Brain microvascular endothelial cell (primary cell): ENCODE measurements at regions not wholly inside any gene's neighbourhood (a gene's known extent, or its start where the extent isn't known, plus 50 kb on each side); places are given as distances from the start of the nearest gene placed in this dataset.

Source experiments
- DNase-seq: peaks from one replicate; pipeline ENCODE4 v3.0.0-alpha.2; 2020
- H3K27ac ChIP-seq: fragments of 250-450 bp; sonication (Bioruptor Pico); 2 replicates; pipeline ENCODE4 v1.5.1; 2020; ENCODE audit warnings: mild to moderate bottlenecking, moderate library complexity
- H3K27me3 ChIP-seq: fragments of 250-450 bp; sonication (Bioruptor Pico); replicated peaks from 2 replicates; pipeline ENCODE4 v1.5.1; 2020; ENCODE audit warnings: mild to moderate bottlenecking
- H3K36me3 ChIP-seq: fragments of 250-450 bp; sonication (Bioruptor Pico); replicated peaks from 2 replicates; pipeline ENCODE4 v1.5.1; 2020; ENCODE audit warnings: mild to moderate bottlenecking
- H3K4me3 ChIP-seq: 2 replicates; pipeline ENCODE4 v1.5.1; 2011; ENCODE audit warnings: low read depth, mild to moderate bottlenecking, control low read depth, low read length, moderate library complexity
- in situ Hi-C: cut with HindIII; loops from 2 replicates; pipeline ENCODE4 v1.10.0; 2017; ENCODE audit warnings: low sequenced_read_pairs, low pct_ligation_motif_present
- TF ChIP-seq, protein P1 (sequence below): IDR thresholded peaks from 2 replicates; pipeline ENCODE4 v1.5.1; 2011; ENCODE audit warnings: low read depth, mild to moderate bottlenecking, moderate library complexity, low read length, control low read depth, inconsistent platforms; ENCODE audit errors: missing control alignments

DNA sequence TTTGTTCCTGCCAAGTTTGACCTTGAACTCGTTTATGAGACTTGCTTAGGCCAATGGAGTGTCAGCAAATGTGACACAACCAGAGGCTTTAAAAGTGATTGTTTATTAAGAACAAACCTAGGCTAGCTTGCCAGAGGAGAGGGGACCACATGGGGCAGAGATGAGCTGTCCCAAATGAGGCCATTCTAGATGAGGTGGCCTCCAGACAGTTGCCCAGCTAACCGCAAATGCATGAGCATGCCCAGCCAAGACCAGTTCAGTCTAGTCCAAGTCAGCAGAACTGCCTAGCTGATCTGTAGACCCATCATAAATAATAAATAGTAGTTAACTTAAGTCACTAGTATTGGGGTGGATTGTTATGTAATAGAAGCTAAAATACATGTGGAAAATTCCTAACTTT, 172.8 kb upstream of the DYRK2 start:
- in situ Hi-C loops, result no loop called here
- Histone ChIP-seq H3K4me3 (no peak overlapping the region), H3K27ac (no peak overlapping the region), H3K36me3 (no peaks in the 10 kb centered on the region), H3K27me3 (no peaks in the 10 kb centered on the region)
- no peak for DNase-seq
- TF ChIP-seq, protein P1, sequence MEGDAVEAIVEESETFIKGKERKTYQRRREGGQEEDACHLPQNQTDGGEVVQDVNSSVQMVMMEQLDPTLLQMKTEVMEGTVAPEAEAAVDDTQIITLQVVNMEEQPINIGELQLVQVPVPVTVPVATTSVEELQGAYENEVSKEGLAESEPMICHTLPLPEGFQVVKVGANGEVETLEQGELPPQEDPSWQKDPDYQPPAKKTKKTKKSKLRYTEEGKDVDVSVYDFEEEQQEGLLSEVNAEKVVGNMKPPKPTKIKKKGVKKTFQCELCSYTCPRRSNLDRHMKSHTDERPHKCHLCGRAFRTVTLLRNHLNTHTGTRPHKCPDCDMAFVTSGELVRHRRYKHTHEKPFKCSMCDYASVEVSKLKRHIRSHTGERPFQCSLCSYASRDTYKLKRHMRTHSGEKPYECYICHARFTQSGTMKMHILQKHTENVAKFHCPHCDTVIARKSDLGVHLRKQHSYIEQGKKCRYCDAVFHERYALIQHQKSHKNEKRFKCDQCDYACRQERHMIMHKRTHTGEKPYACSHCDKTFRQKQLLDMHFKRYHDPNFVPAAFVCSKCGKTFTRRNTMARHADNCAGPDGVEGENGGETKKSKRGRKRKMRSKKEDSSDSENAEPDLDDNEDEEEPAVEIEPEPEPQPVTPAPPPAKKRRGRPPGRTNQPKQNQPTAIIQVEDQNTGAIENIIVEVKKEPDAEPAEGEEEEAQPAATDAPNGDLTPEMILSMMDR, result no peak

DNA sequence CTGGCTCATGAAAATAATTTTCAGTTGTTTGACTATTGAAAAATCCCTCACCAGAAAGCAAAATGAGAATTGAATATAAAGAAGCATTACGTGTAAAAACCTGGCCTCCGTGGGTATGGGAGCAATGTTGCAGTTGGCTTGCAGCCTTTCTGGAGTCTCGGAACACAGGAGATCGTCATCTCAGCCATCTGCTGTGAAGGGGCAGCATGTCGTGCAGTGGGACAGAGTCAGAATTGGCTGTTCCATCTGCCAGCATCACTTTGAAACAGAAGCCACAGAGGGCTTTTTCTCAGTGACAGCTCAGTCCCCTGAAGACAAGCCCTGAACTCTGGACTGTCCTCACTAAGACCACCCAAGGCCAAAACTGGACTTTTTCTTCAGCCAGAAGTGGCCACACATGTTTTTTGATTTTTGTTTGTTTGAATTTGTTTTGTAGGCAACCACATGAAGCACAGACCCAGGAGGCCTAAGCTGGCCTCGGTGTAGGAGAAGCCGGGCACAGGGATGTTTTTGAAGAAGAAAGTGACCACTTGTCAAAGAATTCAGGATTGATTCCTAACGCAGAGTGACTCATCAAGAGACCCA, 170.8 kb upstream of the DYRK2 start:
- in situ Hi-C loops, result no loop called here
- Histone ChIP-seq H3K36me3 (no peaks in the 10 kb centered on the region), H3K4me3 (no peak overlapping the region), H3K27ac (no peak overlapping the region), H3K27me3 (no peaks in the 10 kb centered on the region)
- TF ChIP-seq, protein P1, result no peak
- no peak for DNase-seq

DNA sequence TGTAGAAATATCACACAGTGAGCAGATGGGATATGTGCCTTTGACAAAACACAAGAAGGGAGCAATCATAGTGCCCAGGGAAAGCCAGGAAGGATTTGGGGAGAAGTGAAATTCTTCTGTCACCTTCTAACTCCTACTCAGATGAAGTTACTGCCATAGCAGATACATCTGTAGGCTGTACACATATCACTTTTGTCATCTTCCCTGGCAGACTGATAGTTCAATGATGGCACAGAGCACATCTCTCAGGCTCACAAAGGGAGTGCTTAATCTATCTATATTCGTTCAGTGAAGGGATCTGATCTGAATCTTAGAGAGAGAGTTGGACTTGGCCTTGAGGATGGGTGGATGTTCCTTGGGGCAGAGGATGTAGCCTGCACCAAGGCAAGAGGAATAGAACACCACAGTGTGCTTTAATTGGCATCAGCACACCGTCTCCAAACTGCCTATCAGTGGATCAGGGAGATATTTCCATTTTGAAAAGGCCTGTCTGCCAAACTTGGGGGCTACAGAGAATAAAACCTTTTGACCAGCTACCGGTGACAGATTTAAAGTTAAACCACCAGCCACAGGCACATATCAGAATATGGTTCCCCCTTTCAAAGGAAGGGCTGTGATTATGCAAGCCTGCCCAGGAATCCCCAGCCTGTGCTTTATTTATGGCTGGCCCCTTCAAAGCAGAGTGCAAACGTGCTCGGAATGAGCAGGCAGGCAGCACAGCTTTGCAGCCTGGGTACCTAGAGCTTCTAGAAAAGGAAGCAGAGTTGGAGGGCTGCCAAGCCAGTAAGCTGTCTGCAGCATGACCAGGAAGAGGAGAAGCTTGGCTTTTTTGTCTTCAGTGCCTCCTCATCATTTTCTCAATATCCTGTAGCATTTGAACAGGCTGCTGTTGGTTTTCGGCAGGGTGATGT, 165.5 kb upstream of the DYRK2 start:
- Histone ChIP-seq H3K4me3 (no peak overlapping the region), H3K27ac (no peak overlapping the region), H3K36me3 (no peaks in the 10 kb centered on the region), H3K27me3 (no peaks in the 10 kb centered on the region)
- TF ChIP-seq, protein P1, result no peak
- in situ Hi-C loops, result no loop called here
- peak; percentile 33 for DNase-seq

DNA sequence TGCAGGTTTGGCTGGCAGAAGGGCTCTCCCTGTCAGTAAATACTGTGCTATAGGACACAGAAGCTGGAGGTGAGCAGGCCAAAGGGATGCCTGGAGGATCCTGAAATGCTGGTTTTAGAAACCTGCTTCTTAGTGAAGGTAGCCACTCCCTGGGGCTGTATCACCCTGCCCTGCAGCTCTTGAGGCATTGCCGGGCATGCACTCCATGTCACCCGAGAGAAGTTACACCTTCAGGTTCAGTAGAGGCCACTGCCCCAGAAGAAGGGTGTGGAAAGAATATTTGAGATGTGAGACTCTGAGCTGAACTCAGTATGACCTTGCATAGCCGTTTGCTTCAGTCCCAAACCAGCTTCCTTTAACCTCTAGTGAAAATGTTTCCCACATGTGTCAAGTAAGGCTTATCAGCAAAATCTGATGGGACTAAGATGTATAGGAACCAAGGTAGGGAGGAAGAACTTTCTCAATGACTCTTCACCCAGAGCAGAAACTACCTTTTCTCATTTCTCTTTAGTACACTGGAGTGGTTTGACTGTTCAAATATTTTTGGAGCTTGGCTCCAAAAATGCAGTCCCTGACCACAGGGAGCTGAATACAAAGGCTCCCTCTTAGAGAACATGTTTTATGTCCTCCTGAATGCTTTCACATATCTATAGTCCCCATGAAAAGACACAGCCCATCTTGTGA, 164.5 kb upstream of the DYRK2 start:
- no peak overlapping the region for H3K4me3 ChIP-seq
- TF ChIP-seq, protein P1, result no peak
- no peaks in the 10 kb centered on the region for H3K36me3 ChIP-seq
- no peaks in the 10 kb centered on the region for H3K27me3 ChIP-seq
- DNase-seq, result no peak
- in situ Hi-C loops, result no loop called here
- H3K27ac ChIP-seq, result no peak overlapping the region

DNA sequence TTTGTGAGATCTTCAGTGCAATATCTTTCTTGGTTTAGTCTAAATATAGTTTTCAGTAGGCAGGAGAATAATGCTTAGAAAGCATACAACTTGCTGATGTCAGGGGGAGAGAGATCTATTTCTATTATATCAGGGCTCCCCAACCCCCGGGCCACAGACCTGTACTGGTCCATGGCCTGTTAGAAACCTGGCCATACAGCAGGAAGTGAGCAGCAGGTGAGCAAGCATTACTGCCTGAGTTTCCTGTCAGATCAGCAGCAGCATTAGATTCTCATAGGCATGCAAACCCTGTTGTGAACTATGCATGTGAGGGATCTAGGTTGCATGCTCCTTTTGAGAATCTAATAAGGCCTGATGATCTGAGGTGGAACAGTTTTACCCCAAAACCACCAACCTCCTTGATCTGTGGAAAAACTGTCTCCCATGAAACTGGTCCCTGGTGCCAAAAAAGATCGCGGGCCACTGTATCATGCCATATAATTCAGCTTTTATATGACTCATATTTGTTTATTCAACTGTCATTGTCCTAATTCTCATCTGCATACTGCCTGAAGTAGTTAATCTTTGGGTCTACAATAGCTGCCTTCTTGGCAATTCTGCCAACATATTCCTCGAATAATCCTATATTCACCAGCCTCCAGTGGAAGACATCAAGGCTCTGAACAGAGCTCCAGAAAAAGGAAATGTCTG, 163.6 kb upstream of the DYRK2 start:
- Histone ChIP-seq H3K27me3 (no peaks in the 10 kb centered on the region), H3K4me3 (no peak overlapping the region), H3K36me3 (no peaks in the 10 kb centered on the region), H3K27ac (no peak overlapping the region)
- TF ChIP-seq, protein P1, result no peak
- no peak for DNase-seq
- in situ Hi-C loops, result no loop called here
